Brain pericyte (primary cell): ENCODE measurements at regions not wholly inside any gene's neighbourhood (a gene's known extent, or its start where the extent isn't known, plus 50 kb on each side); places are given as distances from the start of the nearest gene placed in this dataset.

Source experiments
- DNase-seq: peaks from one replicate; pipeline ENCODE4 v3.0.0-alpha.2; 2012; ENCODE audit warnings: low read depth, low spot score

GRCh38 chr14:22047115-22047514 lies 373.5 kb upstream of the OR4E1 start:
- no peak for DNase-seq

GRCh38 chr14:22046063-22046462 lies 372.4 kb upstream of the OR4E1 start:
- no peak for DNase-seq

- no peak for DNase-seq
Measured at GRCh38 chr14:22044193-22044592, 370.6 kb upstream of the OR4E1 start.

GRCh38 chr14:22040781-22041125 lies 367.1 kb upstream of the OR4E1 start:
- DNase-seq, result no peak

- DNase-seq, result no peak
Measured at GRCh38 chr14:22039938-22040780, 366.5 kb upstream of the OR4E1 start.

GRCh38 chr14:22036541-22037239 lies 363.1 kb upstream of the OR4E1 start:
- DNase-seq, result no peak

GRCh38 chr14:22026527-22026926 lies 352.9 kb upstream of the OR4E1 start:
- no peak for DNase-seq

GRCh38 chr14:22025879-22026278 lies 352.3 kb upstream of the OR4E1 start:
- DNase-seq, result no peak

GRCh38 chr14:22024137-22024536 lies 350.5 kb upstream of the OR4E1 start:
- no peak for DNase-seq

GRCh38 chr14:22018890-22019289 lies 345.3 kb upstream of the OR4E1 start:
- no peak for DNase-seq

GRCh38 chr14:22012452-22012851 lies 338.8 kb upstream of the OR4E1 start:
- no peak for DNase-seq

- no peak for DNase-seq
Measured at GRCh38 chr14:22011253-22011642, 337.6 kb upstream of the OR4E1 start.

GRCh38 chr14:22010545-22011252 lies 337.1 kb upstream of the OR4E1 start:
- DNase-seq, result no peak

GRCh38 chr14:22008766-22009165 lies 335.1 kb upstream of the OR4E1 start:
- no peak for DNase-seq

- no peak for DNase-seq
Measured at GRCh38 chr14:22007784-22008412, 334.3 kb upstream of the OR4E1 start.

GRCh38 chr14:22007363-22007762 lies 333.7 kb upstream of the OR4E1 start:
- DNase-seq, result no peak

GRCh38 chr14:22003461-22003860 lies 329.8 kb upstream of the OR4E1 start:
- no peak for DNase-seq

GRCh38 chr14:22002860-22003284 lies 329.3 kb upstream of the OR4E1 start:
- no peak for DNase-seq

- no peak for DNase-seq
Measured at GRCh38 chr14:21999402-21999801, 325.8 kb upstream of the OR4E1 start.

- DNase-seq, result no peak
Measured at GRCh38 chr14:21997300-21997699, 323.7 kb upstream of the OR4E1 start.

GRCh38 chr14:21995332-21995731 lies 321.7 kb upstream of the OR4E1 start:
- DNase-seq, result no peak

GRCh38 chr14:21993837-21994236 lies 320.2 kb upstream of the OR4E1 start:
- DNase-seq, result no peak
